Left kidney (tissue), 1 donor: ENCODE measurements at regions not wholly inside any gene's neighbourhood (a gene's known extent, or its start where the extent isn't known, plus 50 kb on each side); places are given as distances from the start of the nearest gene placed in this dataset.
"Not testable (repeated sequence)": the region's sequence is repeated elsewhere in the genome, so short reads cannot be mapped to it uniquely, and the experiment has no call there.

ENCODE experiments used
- DNase-seq: peaks from one replicate; pipeline ENCODE4 v3.0.0-alpha.2; 2013

- no peak for DNase-seq
Measured at GRCh38 chr18:30163573-30163972, 879.0 kb downstream of the DSC3 start.

GRCh38 chr18:30160124-30160523 is 882.4 kb downstream of the DSC3 start:
- DNase-seq = no peak

GRCh38 chr18:30150586-30151250 is 891.8 kb downstream of the DSC3 start:
- peak; percentile 48 for DNase-seq

GRCh38 chr18:30149585-30149984 is 893.0 kb downstream of the DSC3 start:
- no peak for DNase-seq

GRCh38 chr18:30142870-30143269 is 899.7 kb downstream of the DSC3 start:
- no peak for DNase-seq

GRCh38 chr18:30142248-30142647 is 900.3 kb downstream of the DSC3 start:
- no peak for DNase-seq

- DNase-seq = not testable (repeated sequence)
Measured at GRCh38 chr18:30141506-30141905, 901.0 kb downstream of the DSC3 start.

- no peak for DNase-seq
Measured at GRCh38 chr18:30139631-30140287, 902.8 kb downstream of the DSC3 start.

GRCh38 chr18:30135938-30136337 is 906.6 kb downstream of the DSC3 start:
- DNase-seq = no peak

- no peak for DNase-seq
Measured at GRCh38 chr18:30134020-30134419, 908.5 kb downstream of the DSC3 start.

GRCh38 chr18:30132959-30133358 is 909.6 kb downstream of the DSC3 start:
- DNase-seq = no peak

- no peak for DNase-seq
Measured at GRCh38 chr18:30121397-30121796, 921.1 kb downstream of the DSC3 start.

- DNase-seq = no peak
Measured at GRCh38 chr18:30113454-30113853, 929.1 kb downstream of the DSC3 start.

- DNase-seq = no peak
Measured at GRCh38 chr18:30106356-30106755, 936.2 kb downstream of the DSC3 start.

- DNase-seq = no peak
Measured at GRCh38 chr18:30103881-30104280, 938.7 kb downstream of the DSC3 start.

- no peak for DNase-seq
Measured at GRCh38 chr18:30096796-30097195, 945.7 kb downstream of the DSC3 start.

GRCh38 chr18:30094556-30094955 is 948.0 kb downstream of the DSC3 start:
- DNase-seq = no peak

- DNase-seq = no peak
Measured at GRCh38 chr18:30093376-30093775, 949.2 kb downstream of the DSC3 start.

- no peak for DNase-seq
Measured at GRCh38 chr18:30088238-30089015, 954.1 kb downstream of the DSC3 start.

GRCh38 chr18:30086351-30086750 is 956.2 kb downstream of the DSC3 start:
- DNase-seq = no peak

GRCh38 chr18:30081122-30081521 is 961.4 kb downstream of the DSC3 start:
- no peak for DNase-seq

- DNase-seq = no peak
Measured at GRCh38 chr18:30072609-30073385, 969.7 kb downstream of the DSC3 start.
